GM23338 (cell line): ENCODE measurements at regions not wholly inside any gene's neighbourhood (a gene's known extent, or its start where the extent isn't known, plus 50 kb on each side); places are given as distances from the start of the nearest gene placed in this dataset.

Experiments
- ATAC-seq: fragments of 200-7000 bp; cut with Tn5 transposase; 3 replicates; pipeline ENCODE4 v1.9.1; 2020
- DNase-seq: peaks from one replicate; pipeline ENCODE4 v3.0.0-alpha.2; 2015; ENCODE audit warnings: low spot score
- H2AFZ ChIP-seq: fragments of 200-600 bp; sonication (generic); 2 replicates; pipeline ENCODE4 v1.8.0; 2016; ENCODE audit warnings: antibody characterized with exemption, mild to moderate bottlenecking, moderate library complexity
- H3F3A ChIP-seq: fragments of 200-600 bp; sonication (generic); replicated peaks from 2 replicates; pipeline ENCODE4 v1.8.0; 2017; ENCODE audit warnings: antibody characterized with exemption, mixed run types, low read depth
- H3K27ac ChIP-seq: fragments of 200-600 bp; sonication (generic); 2 replicates; pipeline ENCODE4 v1.6.1; 2016; ENCODE audit warnings: low read depth
- H3K27me3 ChIP-seq: fragments of 200-600 bp; sonication (generic); 2 replicates; pipeline ENCODE4 v1.8.0; 2016; ENCODE audit warnings: mild to moderate bottlenecking, mixed run types, moderate library complexity; ENCODE audit not compliant: insufficient read depth
- H3K36me3 ChIP-seq: fragments of 200-600 bp; sonication (generic); 2 replicates; pipeline ENCODE4 v1.8.0; 2016; ENCODE audit warnings: mild to moderate bottlenecking; ENCODE audit not compliant: insufficient read depth
- H3K4me1 ChIP-seq: fragments of 200-600 bp; sonication (generic); 2 replicates; pipeline ENCODE4 v1.8.0; 2016; ENCODE audit warnings: mild to moderate bottlenecking, moderate library complexity; ENCODE audit not compliant: insufficient read depth
- H3K4me2 ChIP-seq: fragments of 200-600 bp; sonication (generic); 2 replicates; pipeline ENCODE4 v1.7.1; 2017; ENCODE audit warnings: mixed run types
- H3K4me3 ChIP-seq: fragments of 200-600 bp; sonication (generic); 2 replicates; pipeline ENCODE4 v1.6.1; 2016; ENCODE audit warnings: mixed run types
- H3K79me2 ChIP-seq: fragments of 200-600 bp; sonication (generic); replicated peaks from 2 replicates; pipeline ENCODE4 v1.8.0; 2017; ENCODE audit warnings: mild to moderate bottlenecking; ENCODE audit not compliant: insufficient read depth
- H3K9me2 ChIP-seq: fragments of 200-600 bp; sonication (generic); 2 replicates; pipeline ENCODE4 v1.8.0; 2017; ENCODE audit not compliant: insufficient read depth
- H4K20me1 ChIP-seq: fragments of 200-600 bp; sonication (generic); replicated peaks from 2 replicates; pipeline ENCODE4 v1.8.0; 2017; ENCODE audit warnings: mild to moderate bottlenecking; ENCODE audit not compliant: insufficient read depth
- H3K27ac Mint-ChIP-seq: 2 replicates; pipeline ENCODE4 v1.8.0; 2020; ENCODE audit warnings: inconsistent platforms, mild to moderate bottlenecking, moderate library complexity, mixed read lengths
- H3K27me3 Mint-ChIP-seq: 3 replicates; pipeline ENCODE4 v1.8.0; 2022; ENCODE audit warnings: low read depth, mild to moderate bottlenecking, moderate library complexity, mixed read lengths, inconsistent platforms; ENCODE audit not compliant: insufficient read depth, poor library complexity
- H3K36me3 Mint-ChIP-seq: 3 replicates; pipeline ENCODE4 v1.8.0; 2021; ENCODE audit warnings: low read depth, mild to moderate bottlenecking, inconsistent platforms, moderate library complexity, mixed read lengths
- H3K4me1 Mint-ChIP-seq: 3 replicates; pipeline ENCODE4 v1.8.0; 2020; ENCODE audit warnings: mild to moderate bottlenecking, inconsistent platforms, mixed read lengths
- H3K4me3 Mint-ChIP-seq: 3 replicates; pipeline ENCODE4 v1.8.0; 2021; ENCODE audit warnings: moderate library complexity, mild to moderate bottlenecking, inconsistent platforms, mixed read lengths
- H3K9me3 Mint-ChIP-seq: 3 replicates; pipeline ENCODE4 v1.8.0; 2020; ENCODE audit warnings: moderate library complexity, mild to moderate bottlenecking, inconsistent platforms, mixed read lengths
- CREB1 ChIP-seq: fragments of 250-450 bp; sonication (Bioruptor Pico); IDR thresholded peaks from 2 replicates; pipeline ENCODE4 v1.5.0; 2020; ENCODE audit warnings: low read depth, mild to moderate bottlenecking, moderate library complexity
- ETS1 ChIP-seq: IDR thresholded peaks from 2 replicates; pipeline ENCODE4 v1.6.1; 2016; ENCODE audit warnings: antibody characterized with exemption
- EZH2 ChIP-seq: fragments of 200-600 bp; sonication (generic); IDR thresholded peaks from one replicate; pipeline ENCODE4 v1.8.0; 2017; ENCODE audit warnings: antibody characterized with exemption, mild to moderate bottlenecking, low read depth; ENCODE audit not compliant: unreplicated experiment
- EZH2phosphoT487 ChIP-seq: fragments of 200-600 bp; sonication (generic); IDR thresholded peaks from one replicate; pipeline ENCODE4 v1.8.1; 2018; ENCODE audit warnings: antibody characterized with exemption; ENCODE audit not compliant: unreplicated experiment
- JUNB ChIP-seq: IDR thresholded peaks from one replicate; pipeline ENCODE4 v1.6.1; 2016; ENCODE audit warnings: antibody characterized with exemption; ENCODE audit not compliant: unreplicated experiment
- NANOG ChIP-seq: IDR thresholded peaks from 2 replicates; pipeline ENCODE4 v1.6.1; 2016; ENCODE audit warnings: antibody characterized with exemption, borderline replicate concordance
- POLR2AphosphoS5 ChIP-seq: IDR thresholded peaks from 2 replicates; pipeline ENCODE4 v1.6.1; 2016; ENCODE audit warnings: antibody characterized with exemption, low read depth
- STAT1 ChIP-seq: IDR thresholded peaks from one replicate; pipeline ENCODE4 v1.6.1; 2016; ENCODE audit warnings: antibody characterized with exemption; ENCODE audit not compliant: unreplicated experiment
- ZNF114 ChIP-seq: fragments of 250-450 bp; sonication (Bioruptor Pico); IDR thresholded peaks from 2 replicates; pipeline ENCODE4 v1.5.0; 2020; ENCODE audit warnings: mild to moderate bottlenecking, moderate library complexity
- ZNF331 ChIP-seq: fragments of 250-450 bp; sonication (Bioruptor Pico); IDR thresholded peaks from 2 replicates; pipeline ENCODE4 v1.5.0; 2020; ENCODE audit warnings: low read depth, mild to moderate bottlenecking, moderate library complexity
- TF ChIP-seq, protein P1 (sequence below): fragments of 250-450 bp; sonication (Bioruptor Pico); IDR thresholded peaks from 2 replicates; pipeline ENCODE4 v1.5.0; 2020; ENCODE audit warnings: mild to moderate bottlenecking, moderate library complexity
- TF ChIP-seq, protein P2 (sequence below), 2 experiments: fragments of 200-600 bp in 1 of 2; sonication (generic) in 1 of 2; conservative IDR thresholded peaks; 2 replicates each; pipeline versions ENCODE4 v1.5.1 to v1.6.1; 2016 to 2017; ENCODE audit warnings: antibody characterized with exemption in 2 of 2, low read depth in 2 of 2, mild to moderate bottlenecking in 2 of 2, moderate library complexity in 1 of 2

GRCh38 chr11:134531327-134532130 is 119.5 kb upstream of the B3GAT1 start:
- Histone ChIP-seq H3K36me3 (no peaks in the 10 kb centered on the region), H3K79me2 (no peaks in the 10 kb centered on the region), H2AFZ (peak overlapping the region; percentile 43; the same call in 1 of the 2 replicates), H3K9me2 (no peaks in the 10 kb centered on the region), H3K4me3 (no peak overlapping the region), H4K20me1 (no peaks in the 10 kb centered on the region), H3K4me1 (no peaks in the 10 kb centered on the region), H3K27ac (no peak overlapping the region), H3K27me3 (no peaks in the 10 kb centered on the region), H3K4me2 (no peak overlapping the region), H3F3A (no peaks in the 10 kb centered on the region)
- DNase-seq (no peak), ATAC-seq (no peak)
- no peak for TF ChIP-seq STAT1
- no peak for TF ChIP-seq POLR2AphosphoS5
- TF ChIP-seq ETS1, result no peak
- no peak for TF ChIP-seq ZNF114 (CRISPR knock-in tag)
- TF ChIP-seq, protein P1, sequence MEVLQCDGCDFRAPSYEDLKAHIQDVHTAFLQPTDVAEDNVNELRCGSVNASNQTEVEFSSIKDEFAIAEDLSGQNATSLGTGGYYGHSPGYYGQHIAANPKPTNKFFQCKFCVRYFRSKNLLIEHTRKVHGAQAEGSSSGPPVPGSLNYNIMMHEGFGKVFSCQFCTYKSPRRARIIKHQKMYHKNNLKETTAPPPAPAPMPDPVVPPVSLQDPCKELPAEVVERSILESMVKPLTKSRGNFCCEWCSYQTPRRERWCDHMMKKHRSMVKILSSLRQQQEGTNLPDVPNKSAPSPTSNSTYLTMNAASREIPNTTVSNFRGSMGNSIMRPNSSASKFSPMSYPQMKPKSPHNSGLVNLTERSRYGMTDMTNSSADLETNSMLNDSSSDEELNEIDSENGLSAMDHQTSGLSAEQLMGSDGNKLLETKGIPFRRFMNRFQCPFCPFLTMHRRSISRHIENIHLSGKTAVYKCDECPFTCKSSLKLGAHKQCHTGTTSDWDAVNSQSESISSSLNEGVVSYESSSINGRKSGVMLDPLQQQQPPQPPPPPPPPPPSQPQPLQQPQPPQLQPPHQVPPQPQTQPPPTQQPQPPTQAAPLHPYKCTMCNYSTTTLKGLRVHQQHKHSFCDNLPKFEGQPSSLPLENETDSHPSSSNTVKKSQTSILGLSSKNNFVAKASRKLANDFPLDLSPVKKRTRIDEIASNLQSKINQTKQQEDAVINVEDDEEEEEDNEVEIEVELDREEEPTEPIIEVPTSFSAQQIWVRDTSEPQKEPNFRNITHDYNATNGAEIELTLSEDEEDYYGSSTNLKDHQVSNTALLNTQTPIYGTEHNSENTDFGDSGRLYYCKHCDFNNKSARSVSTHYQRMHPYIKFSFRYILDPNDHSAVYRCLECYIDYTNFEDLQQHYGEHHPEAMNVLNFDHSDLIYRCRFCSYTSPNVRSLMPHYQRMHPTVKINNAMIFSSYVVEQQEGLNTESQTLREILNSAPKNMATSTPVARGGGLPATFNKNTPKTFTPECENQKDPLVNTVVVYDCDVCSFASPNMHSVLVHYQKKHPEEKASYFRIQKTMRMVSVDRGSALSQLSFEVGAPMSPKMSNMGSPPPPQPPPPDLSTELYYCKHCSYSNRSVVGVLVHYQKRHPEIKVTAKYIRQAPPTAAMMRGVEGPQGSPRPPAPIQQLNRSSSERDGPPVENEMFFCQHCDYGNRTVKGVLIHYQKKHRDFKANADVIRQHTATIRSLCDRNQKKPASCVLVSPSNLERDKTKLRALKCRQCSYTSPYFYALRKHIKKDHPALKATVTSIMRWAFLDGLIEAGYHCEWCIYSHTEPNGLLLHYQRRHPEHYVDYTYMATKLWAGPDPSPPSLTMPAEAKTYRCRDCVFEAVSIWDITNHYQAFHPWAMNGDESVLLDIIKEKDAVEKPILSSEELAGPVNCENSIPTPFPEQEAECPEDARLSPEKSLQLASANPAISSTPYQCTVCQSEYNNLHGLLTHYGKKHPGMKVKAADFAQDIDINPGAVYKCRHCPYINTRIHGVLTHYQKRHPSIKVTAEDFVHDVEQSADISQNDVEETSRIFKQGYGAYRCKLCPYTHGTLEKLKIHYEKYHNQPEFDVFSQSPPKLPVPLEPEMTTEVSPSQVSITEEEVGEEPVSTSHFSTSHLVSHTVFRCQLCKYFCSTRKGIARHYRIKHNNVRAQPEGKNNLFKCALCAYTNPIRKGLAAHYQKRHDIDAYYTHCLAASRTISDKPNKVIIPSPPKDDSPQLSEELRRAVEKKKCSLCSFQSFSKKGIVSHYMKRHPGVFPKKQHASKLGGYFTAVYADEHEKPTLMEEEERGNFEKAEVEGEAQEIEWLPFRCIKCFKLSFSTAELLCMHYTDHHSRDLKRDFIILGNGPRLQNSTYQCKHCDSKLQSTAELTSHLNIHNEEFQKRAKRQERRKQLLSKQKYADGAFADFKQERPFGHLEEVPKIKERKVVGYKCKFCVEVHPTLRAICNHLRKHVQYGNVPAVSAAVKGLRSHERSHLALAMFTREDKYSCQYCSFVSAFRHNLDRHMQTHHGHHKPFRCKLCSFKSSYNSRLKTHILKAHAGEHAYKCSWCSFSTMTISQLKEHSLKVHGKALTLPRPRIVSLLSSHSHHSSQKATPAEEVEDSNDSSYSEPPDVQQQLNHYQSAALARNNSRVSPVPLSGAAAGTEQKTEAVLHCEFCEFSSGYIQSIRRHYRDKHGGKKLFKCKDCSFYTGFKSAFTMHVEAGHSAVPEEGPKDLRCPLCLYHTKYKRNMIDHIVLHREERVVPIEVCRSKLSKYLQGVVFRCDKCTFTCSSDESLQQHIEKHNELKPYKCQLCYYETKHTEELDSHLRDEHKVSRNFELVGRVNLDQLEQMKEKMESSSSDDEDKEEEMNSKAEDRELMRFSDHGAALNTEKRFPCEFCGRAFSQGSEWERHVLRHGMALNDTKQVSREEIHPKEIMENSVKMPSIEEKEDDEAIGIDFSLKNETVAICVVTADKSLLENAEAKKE (CRISPR knock-in tag), result no peak
- no peak for TF ChIP-seq EZH2
- TF ChIP-seq NANOG, result no peak
- no peak for TF ChIP-seq CREB1 (CRISPR knock-in tag)
- TF ChIP-seq, protein P2, sequence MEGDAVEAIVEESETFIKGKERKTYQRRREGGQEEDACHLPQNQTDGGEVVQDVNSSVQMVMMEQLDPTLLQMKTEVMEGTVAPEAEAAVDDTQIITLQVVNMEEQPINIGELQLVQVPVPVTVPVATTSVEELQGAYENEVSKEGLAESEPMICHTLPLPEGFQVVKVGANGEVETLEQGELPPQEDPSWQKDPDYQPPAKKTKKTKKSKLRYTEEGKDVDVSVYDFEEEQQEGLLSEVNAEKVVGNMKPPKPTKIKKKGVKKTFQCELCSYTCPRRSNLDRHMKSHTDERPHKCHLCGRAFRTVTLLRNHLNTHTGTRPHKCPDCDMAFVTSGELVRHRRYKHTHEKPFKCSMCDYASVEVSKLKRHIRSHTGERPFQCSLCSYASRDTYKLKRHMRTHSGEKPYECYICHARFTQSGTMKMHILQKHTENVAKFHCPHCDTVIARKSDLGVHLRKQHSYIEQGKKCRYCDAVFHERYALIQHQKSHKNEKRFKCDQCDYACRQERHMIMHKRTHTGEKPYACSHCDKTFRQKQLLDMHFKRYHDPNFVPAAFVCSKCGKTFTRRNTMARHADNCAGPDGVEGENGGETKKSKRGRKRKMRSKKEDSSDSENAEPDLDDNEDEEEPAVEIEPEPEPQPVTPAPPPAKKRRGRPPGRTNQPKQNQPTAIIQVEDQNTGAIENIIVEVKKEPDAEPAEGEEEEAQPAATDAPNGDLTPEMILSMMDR (conservative IDR thresholded peaks at IDR 0.05; ENCODE audit: low read depth in 2 of 2), result no peak
- no peak for TF ChIP-seq EZH2phosphoT487
- TF ChIP-seq JUNB, result no peak
- no peak for TF ChIP-seq ZNF331 (CRISPR knock-in tag)
- no peaks in the 10 kb centered on the region for H3K36me3 Mint-ChIP-seq
- peaks cover 16% of the 10 kb centered on the region for H3K4me1 Mint-ChIP-seq
- H3K27ac Mint-ChIP-seq, result no peak overlapping the region
- no peak overlapping the region for H3K4me3 Mint-ChIP-seq
- H3K9me3 Mint-ChIP-seq, result no peaks in the 10 kb centered on the region
- peaks cover 8% of the 10 kb centered on the region for H3K27me3 Mint-ChIP-seq
